GM18498 (cell line): ENCODE measurements at regions not wholly inside any gene's neighbourhood (a gene's known extent, or its start where the extent isn't known, plus 50 kb on each side); places are given as distances from the start of the nearest gene placed in this dataset.
"Not testable (repeated sequence)": the region's sequence is repeated elsewhere in the genome, so short reads cannot be mapped to it uniquely, and the experiment has no call there.

Experiments
- ATAC-seq: cut with Tn5 transposase; IDR thresholded peaks from one replicate; pipeline ENCODE4 v1.9.1; 2021; ENCODE audit warnings: mild to moderate bottlenecking, moderate library complexity; ENCODE audit not compliant: unreplicated experiment

- ATAC-seq = no peak
Observed at GRCh38 chr3:26058901-26059321, 269.0 kb downstream of the OXSM start.

- ATAC-seq = no peak
Observed at GRCh38 chr3:26061947-26062346, 272.1 kb downstream of the OXSM start.

GRCh38 chr3:26064297-26064696 is 274.4 kb downstream of the OXSM start:
- ATAC-seq = no peak

GRCh38 chr3:26068890-26069289 is 279.0 kb downstream of the OXSM start:
- no peak for ATAC-seq

GRCh38 chr3:26070854-26071253 is 281.0 kb downstream of the OXSM start:
- ATAC-seq = no peak

GRCh38 chr3:26074080-26074479 is 284.2 kb downstream of the OXSM start:
- no peak for ATAC-seq

- no peak for ATAC-seq
Observed at GRCh38 chr3:26078539-26078938, 288.6 kb downstream of the OXSM start.

- no peak for ATAC-seq
Observed at GRCh38 chr3:26081166-26081565, 291.3 kb downstream of the OXSM start.

- ATAC-seq = no peak
Observed at GRCh38 chr3:26081806-26082205, 291.9 kb downstream of the OXSM start.

- no peak for ATAC-seq
Observed at GRCh38 chr3:26082911-26083310, 293.0 kb downstream of the OXSM start.

- ATAC-seq = no peak
Observed at GRCh38 chr3:26084629-26085028, 294.7 kb downstream of the OXSM start.

- no peak for ATAC-seq
Observed at GRCh38 chr3:26087751-26088150, 297.9 kb downstream of the OXSM start.

GRCh38 chr3:26089249-26089648 is 299.4 kb downstream of the OXSM start:
- no peak for ATAC-seq

GRCh38 chr3:26090589-26090988 is 300.7 kb downstream of the OXSM start:
- ATAC-seq = no peak

- no peak for ATAC-seq
Observed at GRCh38 chr3:26091096-26091495, 301.2 kb downstream of the OXSM start.

GRCh38 chr3:26091626-26092025 is 301.7 kb downstream of the OXSM start:
- no peak for ATAC-seq

GRCh38 chr3:26097111-26097510 is 307.2 kb downstream of the OXSM start:
- ATAC-seq = not testable (repeated sequence)

- no peak for ATAC-seq
Observed at GRCh38 chr3:26099692-26100091, 309.8 kb downstream of the OXSM start.

- no peak for ATAC-seq
Observed at GRCh38 chr3:26100176-26100575, 310.3 kb downstream of the OXSM start.

GRCh38 chr3:26102376-26102775 is 312.5 kb downstream of the OXSM start:
- ATAC-seq = no peak

GRCh38 chr3:26104851-26105251 is 315.0 kb downstream of the OXSM start:
- ATAC-seq = no peak

GRCh38 chr3:26105261-26105660 is 315.4 kb downstream of the OXSM start:
- no peak for ATAC-seq

GRCh38 chr3:26106228-26106627 is 316.3 kb downstream of the OXSM start:
- ATAC-seq = no peak
